ENCODE measurements at regions not wholly inside any gene's neighbourhood (a gene's known extent, or its start where the extent isn't known, plus 50 kb on each side); places are given as distances from the start of the nearest gene placed in this dataset.

DNA sequence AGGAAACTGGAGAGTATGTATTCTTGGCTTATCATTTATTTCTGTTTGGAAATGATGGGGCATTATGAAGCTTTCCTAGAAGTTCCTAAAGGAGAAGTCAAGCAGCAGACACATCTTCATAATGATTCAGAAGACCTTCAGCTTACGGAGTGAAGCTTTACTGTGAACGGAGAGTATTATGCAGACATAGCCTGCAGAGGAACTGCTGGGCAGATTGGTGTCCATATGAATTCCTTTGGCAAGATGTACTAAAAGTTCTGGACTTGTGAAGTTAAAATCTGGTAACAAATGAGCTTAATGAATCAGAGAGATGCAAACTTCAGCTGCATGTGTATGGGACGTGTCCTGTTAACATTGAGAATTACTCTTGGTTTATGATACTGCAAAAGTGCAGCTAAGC lies 60.1 kb downstream of the NABP1 start:
- no peak for DNase-seq (ENCODE audit: low spot score)
- TF ChIP-seq, protein P1, sequence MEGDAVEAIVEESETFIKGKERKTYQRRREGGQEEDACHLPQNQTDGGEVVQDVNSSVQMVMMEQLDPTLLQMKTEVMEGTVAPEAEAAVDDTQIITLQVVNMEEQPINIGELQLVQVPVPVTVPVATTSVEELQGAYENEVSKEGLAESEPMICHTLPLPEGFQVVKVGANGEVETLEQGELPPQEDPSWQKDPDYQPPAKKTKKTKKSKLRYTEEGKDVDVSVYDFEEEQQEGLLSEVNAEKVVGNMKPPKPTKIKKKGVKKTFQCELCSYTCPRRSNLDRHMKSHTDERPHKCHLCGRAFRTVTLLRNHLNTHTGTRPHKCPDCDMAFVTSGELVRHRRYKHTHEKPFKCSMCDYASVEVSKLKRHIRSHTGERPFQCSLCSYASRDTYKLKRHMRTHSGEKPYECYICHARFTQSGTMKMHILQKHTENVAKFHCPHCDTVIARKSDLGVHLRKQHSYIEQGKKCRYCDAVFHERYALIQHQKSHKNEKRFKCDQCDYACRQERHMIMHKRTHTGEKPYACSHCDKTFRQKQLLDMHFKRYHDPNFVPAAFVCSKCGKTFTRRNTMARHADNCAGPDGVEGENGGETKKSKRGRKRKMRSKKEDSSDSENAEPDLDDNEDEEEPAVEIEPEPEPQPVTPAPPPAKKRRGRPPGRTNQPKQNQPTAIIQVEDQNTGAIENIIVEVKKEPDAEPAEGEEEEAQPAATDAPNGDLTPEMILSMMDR (IDR thresholded peaks at IDR 0.05; ENCODE audit: extremely low read depth, insufficient read depth, missing control alignments) = no peak
- in situ Hi-C loops (cut with MboI; ENCODE audit: low pct_unique_long_range_greater_than_20kb, low sequenced_read_pairs, unreplicated experiment) = no loop called here

DNA sequence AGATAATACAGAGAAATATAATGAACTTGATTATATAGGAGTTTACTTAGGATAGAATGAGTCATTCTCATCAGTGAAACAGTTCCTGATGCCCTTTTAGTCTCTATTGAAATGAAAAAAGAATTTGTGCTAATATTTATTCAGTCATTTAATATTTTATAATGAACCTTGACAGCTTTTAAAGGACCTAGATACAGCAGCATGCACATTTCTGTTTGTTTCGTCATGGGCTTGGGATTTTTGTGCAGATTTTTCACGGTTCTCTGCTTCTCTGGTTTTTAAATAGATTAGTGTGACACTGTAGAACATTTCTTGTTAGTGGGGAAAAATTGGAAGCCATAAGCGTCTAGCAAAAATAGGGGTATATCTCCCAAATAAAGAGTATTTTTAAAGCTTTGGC lies 60.7 kb downstream of the NABP1 start:
- no peak for DNase-seq (ENCODE audit: low spot score)
- in situ Hi-C loops (cut with MboI; ENCODE audit: low pct_unique_long_range_greater_than_20kb, low sequenced_read_pairs, unreplicated experiment) = no loop called here
- TF ChIP-seq, protein P1 (IDR thresholded peaks at IDR 0.05; ENCODE audit: extremely low read depth, insufficient read depth, missing control alignments) = no peak

DNA sequence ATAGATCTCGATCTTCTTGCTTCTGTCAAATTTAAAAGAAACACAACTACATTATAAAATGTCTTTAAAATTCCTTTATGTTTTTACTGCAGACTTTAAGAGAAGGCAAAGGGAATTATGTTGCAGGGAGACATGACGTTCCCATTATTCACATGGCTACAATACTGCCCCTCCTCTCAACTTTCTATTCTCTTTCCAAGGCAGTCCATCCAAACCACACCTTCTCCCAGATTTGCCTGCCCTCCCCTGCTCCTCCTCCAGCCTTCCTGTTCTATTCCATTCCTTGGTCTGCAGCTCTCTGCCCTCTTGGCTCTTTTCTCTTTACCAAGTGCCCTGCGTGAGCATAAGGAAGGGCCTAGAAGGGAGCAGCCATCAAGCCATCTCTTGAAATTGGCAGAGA lies 61.3 kb downstream of the NABP1 start:
- no peak for DNase-seq (ENCODE audit: low spot score)
- TF ChIP-seq, protein P1 (IDR thresholded peaks at IDR 0.05; ENCODE audit: extremely low read depth, insufficient read depth, missing control alignments) = no peak
- in situ Hi-C loops (cut with MboI; ENCODE audit: low pct_unique_long_range_greater_than_20kb, low sequenced_read_pairs, unreplicated experiment) = no loop called here

DNA sequence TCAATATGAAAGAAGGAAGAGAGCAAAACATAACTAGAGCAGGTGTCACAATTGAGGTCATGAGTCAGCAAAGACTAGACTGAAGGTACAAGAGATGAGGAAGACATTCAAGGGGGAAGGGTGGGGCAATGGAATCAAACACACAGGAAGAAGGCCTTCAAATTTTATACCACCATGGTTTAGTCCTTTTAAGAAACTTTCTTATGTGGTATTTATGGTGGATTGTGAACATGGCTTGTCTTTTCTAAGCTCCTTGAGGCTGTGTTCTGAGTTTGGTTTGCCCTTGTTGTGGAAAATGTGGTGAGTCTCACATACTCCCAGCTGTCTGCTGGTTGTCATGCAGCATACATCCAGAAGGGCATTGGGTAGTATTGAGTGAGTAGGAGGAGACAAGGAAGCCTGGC lies 62.1 kb downstream of the NABP1 start:
- TF ChIP-seq, protein P1 (IDR thresholded peaks at IDR 0.05; ENCODE audit: extremely low read depth, insufficient read depth, missing control alignments) = no peak
- peak; percentile 56 for DNase-seq (ENCODE audit: low spot score)
- in situ Hi-C loops (cut with MboI; ENCODE audit: low pct_unique_long_range_greater_than_20kb, low sequenced_read_pairs, unreplicated experiment) = no loop called here

DNA sequence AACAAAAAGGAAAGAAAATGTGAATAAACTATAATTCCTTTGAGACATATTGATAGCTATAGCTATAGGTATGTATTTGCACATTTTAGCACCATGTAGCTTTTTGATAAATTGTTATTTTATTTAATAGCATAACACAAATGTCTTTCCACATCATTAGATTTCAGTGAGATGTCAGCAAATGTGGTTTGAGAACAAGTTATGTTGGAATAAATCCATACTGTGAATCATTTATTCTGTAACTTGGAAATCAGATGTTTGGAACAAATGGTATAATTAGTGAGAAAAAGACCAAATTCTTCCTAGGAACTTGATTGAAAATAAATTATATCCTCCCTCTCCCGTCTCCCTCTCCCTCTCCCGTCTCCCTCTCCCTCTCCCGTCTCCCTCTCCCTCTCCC lies 62.8 kb downstream of the NABP1 start:
- in situ Hi-C loops (cut with MboI; ENCODE audit: low pct_unique_long_range_greater_than_20kb, low sequenced_read_pairs, unreplicated experiment) = no loop called here
- no peak for DNase-seq (ENCODE audit: low spot score)
- TF ChIP-seq, protein P1 (IDR thresholded peaks at IDR 0.05; ENCODE audit: extremely low read depth, insufficient read depth, missing control alignments) = no peak

DNA sequence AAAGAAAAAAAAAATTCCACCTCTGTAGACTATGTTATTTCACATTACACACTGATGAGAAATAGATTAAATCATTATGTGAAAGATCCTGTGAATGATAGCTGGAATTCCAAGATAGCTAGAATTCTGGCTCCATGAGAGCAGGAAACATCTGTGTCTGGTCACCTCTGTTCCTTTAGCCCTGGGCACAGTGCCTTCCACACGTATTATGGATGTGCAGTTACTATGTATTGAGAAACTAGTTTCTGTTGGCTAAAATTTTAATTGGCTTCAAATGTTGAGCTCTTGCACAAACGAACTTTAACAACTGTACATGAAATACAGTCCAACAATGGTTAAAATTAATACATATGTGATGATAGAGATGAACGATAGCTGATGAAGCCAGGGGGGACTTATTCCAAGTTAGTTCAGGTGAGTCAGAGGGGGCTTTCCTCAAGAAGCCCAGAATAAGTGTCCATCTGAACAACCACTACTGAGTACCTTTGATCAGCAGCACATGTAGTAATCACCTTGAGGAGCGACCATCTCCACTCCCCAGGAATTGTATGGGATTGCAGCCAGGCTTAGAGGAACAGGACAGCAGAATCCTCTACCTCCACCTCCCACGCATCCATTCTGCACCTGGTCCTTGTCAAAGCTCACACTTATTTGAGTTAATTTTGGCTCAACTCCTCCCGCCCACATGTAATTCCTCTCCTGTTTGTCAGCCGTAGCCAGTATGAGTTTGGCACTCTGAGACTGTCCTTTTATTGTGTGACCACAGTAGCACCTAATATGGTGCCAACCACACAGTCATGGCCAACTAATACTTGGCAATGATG lies 68.6 kb downstream of the NABP1 start:
- TF ChIP-seq, protein P1 (IDR thresholded peaks at IDR 0.05; ENCODE audit: extremely low read depth, insufficient read depth, missing control alignments) = no peak
- DNase-seq (ENCODE audit: low spot score) = no peak

More for the DNA sequence above, 68.6 kb downstream of the NABP1 start:
- in situ Hi-C loops (cut with MboI; ENCODE audit: low pct_unique_long_range_greater_than_20kb, low sequenced_read_pairs, unreplicated experiment) = no loop called here
